SKM-1 (cell line): ENCODE measurements at regions not wholly inside any gene's neighbourhood (a gene's known extent, or its start where the extent isn't known, plus 50 kb on each side); places are given as distances from the start of the nearest gene placed in this dataset.

Experiments
- DNase-seq: peaks from one replicate; lab custom pipeline; 2025; ENCODE audit not compliant: unreplicated experiment; lab: John Stamatoyannopoulos, UW

DNA sequence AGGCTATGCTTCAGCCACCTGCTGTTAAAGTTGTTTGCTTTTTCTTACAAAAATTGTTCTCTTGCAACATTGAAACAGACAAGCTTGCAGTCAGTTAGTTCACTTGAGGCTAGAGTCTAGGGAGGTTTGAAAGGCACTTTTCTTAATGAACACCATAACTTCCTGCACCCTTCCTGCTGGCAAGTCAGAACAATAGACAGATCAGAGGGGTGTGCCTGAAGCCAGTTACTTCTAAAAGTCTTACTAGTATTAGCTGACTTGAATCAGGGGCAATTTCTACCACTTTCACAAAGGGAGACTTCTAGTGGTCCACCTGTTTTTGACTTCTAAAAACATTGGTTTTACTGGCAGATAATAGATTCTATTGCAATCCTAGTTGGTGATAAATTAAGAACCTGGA is 367.4 kb upstream of the CDH20 start:
- DNase-seq, result no peak

DNA sequence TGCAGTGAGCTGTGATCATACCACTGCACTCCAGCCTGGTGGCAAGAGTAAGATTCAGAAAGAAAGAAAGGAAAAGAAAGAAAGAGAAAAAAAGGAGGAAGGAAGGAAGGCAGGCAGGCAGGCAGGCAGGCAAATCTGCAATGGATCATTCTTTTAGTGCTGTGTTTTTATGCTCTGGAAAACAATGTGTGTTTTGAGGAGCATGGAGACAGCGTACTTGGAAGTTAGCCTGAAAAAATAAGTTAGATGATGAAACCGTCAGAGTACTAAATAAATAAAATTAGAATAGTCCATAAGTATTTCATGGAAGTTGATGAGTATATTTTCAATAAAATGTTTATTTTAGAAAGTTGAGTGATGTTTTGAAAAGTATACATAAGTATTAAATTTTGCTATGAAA is 366.4 kb upstream of the CDH20 start:
- no peak for DNase-seq

DNA sequence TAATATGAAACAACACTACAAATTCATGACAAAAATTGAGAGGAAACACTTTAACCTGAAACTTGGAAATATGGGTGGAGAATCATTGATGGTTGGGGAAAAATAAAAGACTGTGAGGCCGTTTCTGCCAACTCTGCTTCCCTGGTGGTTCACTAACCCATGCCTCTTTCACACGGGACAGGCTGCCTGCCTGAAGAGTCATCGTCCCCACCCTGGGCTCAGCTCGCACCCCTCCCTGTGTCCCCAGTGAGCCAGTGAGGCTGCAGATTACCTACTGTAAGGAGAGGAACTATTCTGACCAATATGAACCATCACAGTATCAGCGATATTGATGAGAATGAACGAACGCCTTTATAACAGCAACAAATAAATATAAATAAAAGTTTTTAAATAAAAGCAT is 357.8 kb upstream of the CDH20 start:
- no peak for DNase-seq

DNA sequence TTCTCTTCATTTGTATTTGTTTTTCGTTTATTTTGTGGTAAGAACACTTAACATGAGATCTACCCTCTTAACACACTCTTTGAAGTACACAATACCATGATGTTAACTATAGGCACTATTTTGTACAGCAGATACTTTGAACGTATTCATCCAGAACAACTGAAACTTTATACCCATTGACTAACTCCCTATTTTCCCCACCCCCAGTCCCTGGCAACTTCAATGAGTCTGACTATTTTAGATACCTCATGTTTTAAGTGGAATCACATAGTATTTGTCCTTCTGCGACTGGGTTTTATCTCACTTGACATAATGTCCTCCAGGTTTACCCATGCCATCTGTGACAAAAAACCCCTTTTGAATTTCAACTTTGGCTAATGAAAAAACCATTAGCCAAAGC is 356.3 kb upstream of the CDH20 start:
- DNase-seq, result no peak

DNA sequence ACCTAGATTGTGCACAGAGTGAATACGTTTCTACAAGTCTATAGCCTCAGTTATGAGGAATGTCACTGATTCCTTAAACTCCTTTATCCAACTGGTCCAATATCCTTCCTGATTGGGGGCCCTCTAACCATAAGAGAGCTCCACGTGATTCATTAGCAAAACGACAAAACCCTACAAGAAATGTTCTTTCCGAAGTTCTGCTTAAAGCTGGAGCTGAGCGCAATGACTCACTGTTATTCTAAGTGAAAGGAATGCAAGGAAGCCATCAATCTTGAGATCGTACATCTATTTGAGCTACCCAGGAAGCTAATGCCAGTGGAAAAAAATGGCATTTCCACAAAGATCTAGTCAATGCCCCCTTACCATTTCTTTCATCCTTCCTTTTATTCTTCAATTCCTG is 354.9 kb upstream of the CDH20 start:
- no peak for DNase-seq

DNA sequence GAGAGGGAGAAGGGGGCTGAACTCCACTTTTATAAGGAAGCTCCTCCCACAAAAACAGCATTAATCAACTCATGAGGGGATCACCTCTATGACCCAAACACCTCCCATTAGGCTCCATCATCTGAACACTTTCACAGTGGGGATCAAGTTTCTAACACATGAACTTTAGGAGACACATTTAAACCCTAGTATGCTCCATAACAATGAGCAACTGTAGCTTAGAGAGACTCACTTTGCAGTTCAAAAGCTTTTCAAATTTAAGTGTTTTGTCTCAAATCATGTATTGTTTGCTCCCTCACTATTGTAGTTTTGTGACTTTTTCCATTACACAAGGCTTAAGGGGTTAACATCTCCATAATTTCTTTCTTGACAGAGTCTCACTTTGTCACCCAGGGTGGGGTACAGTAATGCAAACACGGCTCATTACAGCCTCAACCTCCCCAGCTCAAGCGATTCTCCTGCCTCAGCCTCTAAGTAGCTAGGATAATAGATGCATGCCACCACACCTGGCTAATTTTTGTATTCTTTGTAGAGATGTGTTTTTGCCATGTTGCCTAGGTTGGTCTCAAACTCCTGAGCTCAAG is 352.7 kb upstream of the CDH20 start:
- no peak for DNase-seq

DNA sequence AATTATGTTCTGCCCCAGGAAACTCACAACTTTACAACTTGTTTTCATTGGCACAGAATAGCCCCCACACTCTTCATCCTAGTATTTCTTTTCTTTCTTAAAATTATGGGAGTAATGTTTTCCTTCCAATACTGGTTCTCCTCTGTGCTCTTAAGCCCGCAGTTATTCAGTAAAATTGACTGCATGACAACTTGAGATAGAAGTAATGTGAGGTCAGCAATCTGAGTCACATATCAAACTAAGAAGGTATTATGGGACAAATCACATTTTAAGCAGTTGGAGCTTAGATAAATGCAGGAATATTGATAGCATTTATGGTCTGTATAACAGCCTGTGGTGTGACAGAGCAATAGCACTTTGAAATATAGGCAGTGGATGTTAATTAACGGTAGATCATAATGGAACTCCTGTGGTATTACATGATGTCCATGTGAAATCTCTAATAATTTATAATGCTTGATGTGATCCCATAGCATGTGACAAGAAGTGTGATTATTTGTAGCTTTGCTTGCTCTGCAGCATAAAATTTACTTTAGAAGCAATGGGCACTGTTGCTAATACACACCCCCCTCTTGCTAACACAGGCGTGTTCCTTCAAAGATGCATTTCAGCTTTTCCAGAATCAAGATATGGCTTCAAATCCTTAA is 351.4 kb upstream of the CDH20 start:
- DNase-seq, result no peak

DNA sequence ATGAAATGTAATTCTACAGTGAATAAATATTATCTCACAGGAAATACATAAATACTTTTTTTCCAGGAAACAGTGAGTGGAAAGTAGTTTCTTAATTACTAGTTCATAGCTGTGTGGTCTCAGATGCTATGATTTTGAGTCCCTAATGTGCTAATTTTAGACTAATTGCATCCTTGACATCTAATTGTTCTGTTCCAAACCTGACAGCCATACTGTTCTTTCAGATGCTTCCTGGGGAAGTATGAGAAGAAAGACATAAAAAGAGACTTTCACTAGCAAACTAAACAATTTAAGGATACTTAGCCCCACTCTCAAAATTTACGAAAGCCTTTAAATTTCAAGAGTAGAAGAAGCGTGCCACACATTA is 350.9 kb upstream of the CDH20 start:
- no peak for DNase-seq

DNA sequence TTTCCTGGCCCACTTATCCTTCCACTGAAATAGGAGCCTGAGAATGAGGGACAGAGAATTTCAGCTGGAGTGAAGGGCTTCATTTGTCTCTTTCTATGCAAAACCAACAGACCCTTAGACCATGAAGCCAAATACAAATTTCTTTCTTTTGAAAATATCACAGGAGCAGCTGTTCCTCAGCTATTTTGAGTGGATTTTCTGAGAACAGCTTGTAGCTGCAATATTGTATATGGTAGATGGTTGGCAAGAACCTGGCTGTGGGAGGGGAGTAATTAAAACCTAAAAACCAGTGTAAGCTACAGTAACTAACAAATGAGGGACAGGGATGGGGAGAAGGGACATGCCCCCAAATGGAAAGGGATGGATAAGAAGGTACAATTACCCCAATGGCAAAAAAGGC is 350.3 kb upstream of the CDH20 start:
- DNase-seq, result no peak

DNA sequence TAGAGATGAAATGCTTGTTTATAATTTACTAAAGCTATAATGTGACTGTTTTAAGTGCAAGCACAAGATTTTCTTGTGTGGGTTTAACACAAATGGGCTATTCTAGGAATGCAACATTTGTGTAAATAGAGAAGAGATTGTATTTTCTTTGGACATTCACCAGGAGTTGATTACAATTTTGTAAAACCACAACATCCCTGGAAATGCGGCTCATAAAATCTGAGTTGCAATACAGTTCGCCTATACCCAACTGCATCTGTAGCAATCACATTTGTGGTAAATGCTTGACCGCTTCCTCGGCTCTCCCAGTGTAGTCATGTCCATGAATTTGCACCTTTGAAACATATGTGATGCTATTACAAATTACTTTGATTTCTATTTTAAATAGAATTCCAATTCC is 348.7 kb upstream of the CDH20 start:
- DNase-seq, result no peak

DNA sequence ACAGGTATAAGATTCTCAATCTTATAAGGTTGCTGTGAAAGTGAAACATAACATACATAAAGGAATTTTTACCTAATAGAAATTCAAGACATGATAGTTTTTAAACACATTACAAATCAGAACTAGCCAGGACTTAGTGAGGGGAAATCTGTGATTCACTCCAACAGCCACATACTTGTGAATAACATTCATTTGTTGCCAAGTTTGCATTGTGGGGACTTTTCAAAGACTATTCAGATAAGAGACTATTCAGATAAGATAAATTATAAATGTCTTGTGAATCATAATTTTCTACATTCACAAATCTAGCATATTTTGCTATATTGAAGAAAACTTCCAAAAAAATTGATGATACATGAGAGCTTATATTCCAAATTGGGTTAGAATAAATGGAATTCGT is 345.3 kb upstream of the CDH20 start:
- no peak for DNase-seq

DNA sequence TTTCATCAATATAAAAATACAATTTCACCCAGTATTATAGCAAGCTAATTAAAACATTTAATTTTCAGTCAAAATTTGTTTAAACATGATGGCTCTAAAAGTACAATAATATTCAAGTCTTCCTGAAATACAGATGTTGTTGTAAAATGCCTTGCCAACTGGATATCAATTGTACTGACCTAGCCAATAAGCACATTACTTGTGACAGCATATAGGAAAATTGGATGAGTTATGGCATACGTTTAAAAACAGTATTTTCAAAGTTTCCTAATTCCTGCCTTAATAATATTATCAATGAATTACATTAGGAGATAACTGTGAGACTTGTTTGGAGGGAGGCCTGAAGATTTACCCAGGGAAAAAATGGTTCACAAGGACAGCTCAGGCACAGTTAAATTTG is 336.9 kb upstream of the CDH20 start:
- no peak for DNase-seq

DNA sequence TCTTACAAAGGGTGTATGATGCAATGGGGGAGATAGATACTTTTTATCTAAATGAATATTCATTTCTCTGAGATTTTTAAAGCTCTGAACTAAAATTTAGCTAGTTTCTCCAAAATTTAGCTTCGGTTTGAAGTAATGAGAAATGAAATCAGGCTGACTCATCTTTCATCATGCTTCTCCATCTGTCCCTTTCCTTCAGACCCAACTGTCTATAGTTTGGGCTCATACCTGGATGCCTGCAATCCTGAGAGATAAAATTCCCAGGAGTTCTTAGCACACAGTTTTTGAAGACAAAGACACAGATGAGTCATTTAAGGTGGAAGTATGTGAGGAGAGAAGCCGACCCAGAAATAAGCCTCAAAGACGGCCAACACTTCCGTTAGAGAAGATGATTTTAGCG is 336.4 kb upstream of the CDH20 start:
- no peak for DNase-seq

DNA sequence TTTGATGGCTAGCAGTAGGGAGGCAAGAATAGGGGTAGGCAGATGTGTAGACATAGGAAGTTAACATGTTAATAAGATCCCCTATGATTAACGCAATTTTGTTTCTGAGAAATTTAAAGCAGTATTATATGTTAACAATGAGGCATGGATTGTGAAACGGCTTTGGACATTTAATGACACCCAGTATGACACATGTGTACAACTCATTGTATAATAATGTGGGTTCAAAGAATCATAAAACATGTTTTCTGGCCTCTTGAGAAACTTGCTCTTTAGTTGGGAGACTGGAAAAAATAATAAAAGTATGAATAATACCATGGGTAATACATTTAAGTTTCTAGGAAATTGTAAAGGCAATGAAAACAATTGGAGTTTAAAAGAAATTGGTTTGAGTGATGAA is 332.1 kb upstream of the CDH20 start:
- DNase-seq, result no peak

DNA sequence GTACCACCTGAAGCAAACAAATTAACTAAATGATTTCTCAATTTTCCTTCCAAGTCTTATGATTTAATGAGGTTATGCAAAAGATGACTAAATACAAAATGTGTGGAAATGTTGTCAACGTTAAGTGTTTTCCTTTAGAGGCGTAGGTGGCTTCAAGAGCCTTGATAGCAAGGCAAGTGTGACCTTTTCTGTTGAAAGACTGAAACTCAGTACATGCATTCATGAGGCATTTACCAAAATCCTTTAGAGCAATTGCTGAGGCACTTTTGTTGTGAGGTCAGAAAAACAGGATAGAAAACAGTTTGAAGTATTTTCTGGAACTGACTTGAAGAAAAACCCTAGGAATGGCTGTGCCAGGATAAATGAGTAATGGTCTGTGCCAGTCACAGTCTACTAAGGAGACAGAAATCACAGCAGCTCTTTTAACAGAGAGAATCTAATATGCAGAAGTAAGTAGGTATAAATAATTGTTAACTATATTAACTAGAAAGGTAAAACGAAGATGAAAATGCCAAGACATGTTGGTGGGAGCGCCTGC is 326.5 kb upstream of the CDH20 start:
- no peak for DNase-seq

DNA sequence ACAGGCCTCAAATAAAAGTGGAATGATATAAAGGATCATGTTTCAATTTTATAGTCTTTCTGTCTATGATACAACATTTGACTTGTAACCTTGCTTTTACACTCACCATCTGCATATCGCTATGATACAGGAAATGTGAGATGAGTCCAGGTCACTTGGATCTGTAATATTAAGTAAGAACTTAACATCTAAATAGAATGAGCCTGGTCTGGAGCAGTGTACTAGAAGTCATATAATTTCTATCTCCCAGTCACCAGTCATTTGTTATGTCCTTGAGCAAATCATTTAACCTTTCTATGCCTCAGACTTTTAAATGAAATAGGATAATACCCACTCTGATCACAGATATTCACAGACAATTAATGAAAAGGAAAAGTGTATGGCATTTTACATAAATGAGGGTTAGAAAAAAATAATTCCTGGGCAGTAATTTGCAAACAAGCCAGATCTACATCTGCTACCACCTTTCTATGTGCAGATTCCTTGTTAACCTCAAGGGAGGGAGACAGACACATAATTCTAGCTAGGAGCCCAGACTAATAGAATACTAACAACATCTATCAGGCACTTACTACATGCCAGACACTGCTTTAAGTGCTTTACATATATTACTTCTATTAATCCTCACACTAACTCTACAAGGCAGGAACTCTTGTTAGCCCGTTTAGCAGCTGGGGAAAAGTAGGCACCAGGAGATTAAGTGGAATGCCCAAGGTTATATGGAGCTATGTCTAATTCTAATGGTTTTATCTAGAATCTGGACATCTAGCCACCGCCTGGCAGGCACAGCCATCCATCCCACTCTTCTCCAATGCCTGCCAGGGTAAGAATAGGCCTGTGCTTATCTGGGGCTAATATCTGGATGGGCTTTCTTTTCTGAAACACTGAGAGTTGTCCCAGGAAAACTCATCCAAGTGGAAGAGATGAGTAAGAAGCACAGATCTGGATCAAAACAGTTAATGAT is 313.6 kb upstream of the CDH20 start:
- no peak for DNase-seq

DNA sequence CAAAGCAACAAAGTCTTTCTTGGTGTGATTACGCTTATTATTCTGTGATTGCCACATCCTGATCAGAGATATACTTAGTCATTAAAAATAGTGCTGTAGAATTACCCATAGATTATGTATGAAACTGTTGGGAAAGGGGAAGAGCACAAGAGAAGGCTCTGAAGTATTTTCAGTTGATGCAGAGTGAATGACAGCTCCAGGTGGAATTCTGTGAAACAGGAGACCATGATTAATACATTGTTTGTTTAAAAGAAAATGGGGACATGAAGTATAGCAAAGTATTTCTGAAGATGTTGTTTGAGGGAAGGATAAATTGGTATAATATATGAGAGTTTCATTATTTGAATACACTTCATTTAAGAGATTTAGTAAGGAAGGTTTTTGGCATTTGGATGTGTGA is 307.6 kb upstream of the CDH20 start:
- no peak for DNase-seq

DNA sequence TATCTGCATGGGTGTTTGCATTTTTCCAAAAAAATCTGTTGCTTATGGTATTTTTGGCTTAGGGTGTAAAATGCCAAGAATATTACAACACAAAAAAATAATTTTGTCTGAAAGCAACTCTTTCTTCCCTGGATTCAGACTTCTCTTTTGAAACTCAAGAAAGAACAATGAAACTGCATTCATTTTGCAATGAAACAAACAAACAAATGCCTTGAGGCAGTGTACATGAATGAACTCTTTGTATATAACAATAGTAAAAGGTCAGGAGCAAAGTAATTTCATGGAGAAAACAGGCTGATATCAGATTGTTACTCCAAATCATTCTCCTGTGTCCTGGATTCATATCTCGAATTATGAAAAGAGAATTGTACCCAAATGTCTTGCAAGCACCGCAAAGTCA is 301.6 kb upstream of the CDH20 start:
- DNase-seq, result no peak

DNA sequence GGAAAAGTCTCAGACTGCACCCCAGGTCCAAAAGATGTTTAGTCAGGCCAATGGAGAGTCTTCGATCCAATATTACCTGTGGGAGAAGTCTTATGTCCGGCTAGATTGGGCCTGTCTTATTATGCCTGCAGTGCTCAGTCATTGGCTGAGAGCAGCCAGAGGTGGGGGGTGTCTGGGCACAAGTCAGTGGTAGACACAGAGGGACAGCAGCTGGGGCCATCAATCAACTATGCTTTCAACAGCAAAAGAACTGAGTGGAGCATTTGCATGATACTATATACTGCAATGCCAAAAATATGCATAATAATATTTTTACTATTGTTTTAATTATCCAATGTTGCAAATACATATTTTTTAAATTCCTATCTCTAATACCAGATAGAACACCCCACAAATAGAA is 298.6 kb upstream of the CDH20 start:
- no peak for DNase-seq

DNA sequence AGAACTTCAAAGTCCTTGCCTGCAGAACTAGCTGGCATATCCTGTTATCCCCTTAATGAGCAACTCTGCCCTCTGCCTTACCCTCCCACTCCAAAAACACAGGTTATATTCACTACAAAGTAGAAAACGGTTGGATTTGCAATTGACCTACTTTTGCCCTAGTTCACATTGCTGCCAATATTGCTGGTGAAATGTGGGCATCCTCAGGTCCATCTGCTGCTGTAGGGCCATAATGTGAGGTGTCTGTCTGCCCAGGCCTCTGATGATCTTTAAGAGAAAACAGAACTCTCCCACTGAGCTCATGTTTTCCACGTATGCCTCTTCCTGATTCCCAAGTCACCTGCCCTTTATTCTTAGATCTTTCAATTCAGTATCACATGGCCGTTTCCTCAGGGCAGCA is 294.0 kb upstream of the CDH20 start:
- no peak for DNase-seq

DNA sequence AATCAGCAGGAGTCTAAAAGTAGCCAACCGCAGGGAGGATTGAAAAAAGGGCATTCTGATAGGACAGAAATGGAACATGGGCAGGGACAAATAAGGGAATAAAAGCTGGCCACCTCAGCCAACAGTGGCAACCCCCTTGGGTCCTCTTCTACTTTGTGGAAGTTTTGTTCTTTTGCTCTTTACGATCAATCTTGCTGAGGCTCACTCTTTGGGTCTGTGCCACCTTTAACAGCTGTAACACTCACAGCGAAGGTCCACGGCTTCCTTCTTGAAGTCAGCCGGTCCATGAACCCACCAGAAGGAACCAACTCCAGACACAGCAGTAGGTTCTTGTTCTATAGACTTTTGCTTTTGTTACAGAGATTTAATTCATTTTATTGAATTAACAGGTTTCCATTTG is 285.4 kb upstream of the CDH20 start:
- no peak for DNase-seq

DNA sequence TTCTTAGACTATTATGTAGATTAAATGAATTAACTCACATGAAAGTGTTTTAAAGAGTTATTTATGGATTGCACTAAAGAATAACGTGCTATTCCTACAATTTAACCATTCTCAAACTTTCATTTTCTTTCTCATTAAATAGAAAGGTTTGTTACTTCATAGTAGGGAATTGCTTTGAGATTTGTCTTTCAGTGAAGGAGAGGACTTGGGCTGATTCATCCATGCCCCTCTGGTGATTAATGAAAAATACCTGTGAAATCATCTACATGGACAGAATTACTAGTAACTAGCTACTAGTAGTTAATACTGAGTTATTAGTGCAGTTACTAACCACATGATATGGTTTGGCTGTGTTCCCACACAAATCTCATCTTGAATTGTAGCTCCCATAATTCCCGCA is 275.8 kb upstream of the CDH20 start:
- no peak for DNase-seq
